OCI-LY7 (cell line): ENCODE measurements at regions not wholly inside any gene's neighbourhood (a gene's known extent, or its start where the extent isn't known, plus 50 kb on each side); places are given as distances from the start of the nearest gene placed in this dataset.

Experiments used
- BruUV-seq: library from RNA; stranded (reverse); fragments of 400-500 nt; replicated peaks from 2 replicates; lab custom pipeline; 2021; lab: Mats Ljungman, UMichigan
- CTCF ChIA-PET: fragments of 300-600 bp; sonication (Branson Sonifier 250); formaldehyde crosslinking; loops from one replicate; lab custom pipeline; 2022; ENCODE audit warnings: antibody characterized with exemption; ENCODE audit not compliant: unreplicated experiment; lab: Charles Lee
- POLR2A ChIA-PET: fragments of 300-600 bp; sonication (Branson Sonifier 250); formaldehyde crosslinking; loops from one replicate; lab custom pipeline; 2022; ENCODE audit warnings: antibody characterized with exemption; lab: Charles Lee
- DNase-seq: peaks from one replicate; pipeline ENCODE4 v3.0.0-alpha.2; 2015; ENCODE audit warnings: low spot score
- H2AFZ ChIP-seq: fragments of 200-600 bp; sonication (generic), shearing (Covaris generic); 2 replicates; pipeline ENCODE4 v1.6.1; 2014; ENCODE audit warnings: mild to moderate bottlenecking, antibody characterized with exemption, low read length, moderate library complexity
- H3K27ac ChIP-seq: fragments of 200-600 bp; sonication (generic); 2 replicates; pipeline ENCODE4 v1.5.1; 2014; ENCODE audit warnings: mixed run types, low read depth, mild to moderate bottlenecking, moderate library complexity, low read length, inconsistent platforms; ENCODE audit not compliant: poor library complexity, severe bottlenecking
- H3K36me3 ChIP-seq: fragments of 200-600 bp; sonication (generic); 2 replicates; pipeline ENCODE4 v1.6.1; 2014; ENCODE audit warnings: mild to moderate bottlenecking, antibody characterized with exemption, low read length, moderate library complexity, mixed read lengths; ENCODE audit not compliant: insufficient read depth
- H3K4me1 ChIP-seq: fragments of 200-600 bp; sonication (generic); 2 replicates; pipeline ENCODE4 v1.5.1; 2014; ENCODE audit warnings: mild to moderate bottlenecking, low read length; ENCODE audit not compliant: insufficient read depth, poor library complexity, severe bottlenecking
- H3K4me2 ChIP-seq: fragments of 200-600 bp; sonication (generic); 2 replicates; pipeline ENCODE4 v1.6.1; 2014; ENCODE audit warnings: mild to moderate bottlenecking, low read length
- H3K4me3 ChIP-seq: fragments of 200-600 bp; sonication (generic); 2 replicates; pipeline ENCODE4 v1.5.1; 2014; ENCODE audit warnings: mild to moderate bottlenecking, low read depth, low read length; ENCODE audit not compliant: poor library complexity, severe bottlenecking
- H3K79me2 ChIP-seq: fragments of 200-600 bp; sonication (generic); 2 replicates; pipeline ENCODE4 v1.6.1; 2016; ENCODE audit warnings: low read depth, mild to moderate bottlenecking, low read length, moderate library complexity, mixed read lengths; ENCODE audit not compliant: insufficient read depth
- H3K9me2 ChIP-seq: fragments of 200-600 bp; sonication (generic); 2 replicates; pipeline ENCODE4 v1.6.1; 2016; ENCODE audit warnings: mild to moderate bottlenecking, low read length, mixed read lengths; ENCODE audit not compliant: insufficient read depth
- H3K9me3 ChIP-seq: fragments of 200-600 bp; sonication (generic); 2 replicates; pipeline ENCODE4 v1.6.1; 2014; ENCODE audit warnings: mild to moderate bottlenecking, mixed run types, low read length, mixed read lengths
- H4K20me1 ChIP-seq: fragments of 200-600 bp; sonication (generic); 2 replicates; pipeline ENCODE4 v1.6.1; 2014; ENCODE audit warnings: mild to moderate bottlenecking, antibody characterized with exemption, low read length, moderate library complexity, mixed read lengths; ENCODE audit not compliant: insufficient read depth
- CTCF ChIP-seq: fragments of 200-600 bp; sonication (generic); conservative IDR thresholded peaks from 2 replicates; pipeline ENCODE4 v1.5.1; 2014; ENCODE audit warnings: mild to moderate bottlenecking, antibody characterized with exemption, low read length, moderate library complexity, mixed read lengths
- EZH2phosphoT487 ChIP-seq: fragments of 200-600 bp; sonication (generic); IDR thresholded peaks from 2 replicates; pipeline ENCODE4 v1.6.1; 2018; ENCODE audit warnings: low read depth, borderline replicate concordance, mild to moderate bottlenecking, mixed run types, antibody characterized with exemption, low read length, moderate library complexity, mixed read lengths
- intact Hi-C: fragments of 100-400 bp; cut with micrococcal nuclease; formaldehyde crosslinking; loops from one replicate; pipeline ENCODE4 v1.10.0; 2022; ENCODE audit not compliant: unreplicated experiment

GRCh38 chr13:99871249-99871898 is 100.2 kb downstream of the ZIC5 start:
- H2AFZ ChIP-seq, result peak overlapping the region; percentile 50; the same call in 1 of the 2 replicates
- no peaks in the 10 kb centered on the region for H3K9me3 ChIP-seq
- no peaks in the 10 kb centered on the region for H3K9me2 ChIP-seq
- no TSS peak for BruUV-seq
- peak; percentile 18 for DNase-seq
- no peaks in the 10 kb centered on the region for H3K79me2 ChIP-seq
- no peak for TF ChIP-seq EZH2phosphoT487
- H3K27ac ChIP-seq, result no peak overlapping the region
- peaks cover 10% of the 10 kb centered on the region for H3K4me1 ChIP-seq
- intact Hi-C loops, result no loop called here
- POLR2A ChIA-PET, result no interaction called here
- H4K20me1 ChIP-seq, result no peaks in the 10 kb centered on the region
- H3K36me3 ChIP-seq, result no peaks in the 10 kb centered on the region
- H3K4me2 ChIP-seq, result peak overlapping the region; percentile 37
- H3K4me3 ChIP-seq, result no peak overlapping the region
- CTCF ChIA-PET, result no interaction called here

DNA sequence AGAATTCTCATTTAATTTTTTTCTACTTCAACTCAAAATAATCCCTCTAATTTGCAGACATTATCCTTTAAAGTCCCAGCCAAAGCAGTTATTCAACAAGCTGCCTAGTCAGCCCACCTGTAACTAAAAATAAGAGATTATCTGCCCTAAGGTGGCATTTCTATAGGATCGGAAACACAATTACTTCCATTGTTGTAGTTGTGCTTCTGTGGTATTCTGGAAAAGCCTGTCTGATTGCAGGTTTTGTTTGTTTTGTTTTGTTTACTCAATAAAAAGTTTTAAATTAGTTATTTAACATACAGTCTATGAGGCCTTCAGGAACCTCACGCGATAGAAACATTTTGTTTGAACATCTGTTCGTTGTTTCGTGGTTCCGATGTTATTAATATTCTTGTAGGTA is 101.0 kb downstream of the ZIC5 start:
- ChIA-PET CTCF (no interaction called here), POLR2A (no interaction called here)
- Histone ChIP-seq H3K4me1 (peaks cover 10% of the 10 kb centered on the region), H3K9me2 (no peaks in the 10 kb centered on the region), H3K4me2 (peak overlapping the region; percentile 37; the same call in 1 of the 2 replicates), H3K4me3 (no peak overlapping the region), H3K27ac (no peak overlapping the region), H4K20me1 (no peaks in the 10 kb centered on the region), H3K9me3 (no peaks in the 10 kb centered on the region), H3K36me3 (no peaks in the 10 kb centered on the region), H3K79me2 (no peaks in the 10 kb centered on the region), H2AFZ (peak overlapping the region; percentile 50; the same call in 1 of the 2 replicates)
- intact Hi-C loops, result no loop called here
- no TSS peak for BruUV-seq
- TF ChIP-seq EZH2phosphoT487, result no peak
- no peak for TF ChIP-seq CTCF
- no peak for DNase-seq

- intact Hi-C loops, result no loop called here
- H3K4me2 ChIP-seq, result no peak overlapping the region
- TF ChIP-seq CTCF, result no peak
- TF ChIP-seq EZH2phosphoT487, result no peak
- H3K9me3 ChIP-seq, result no peaks in the 10 kb centered on the region
- H3K27ac ChIP-seq, result no peak overlapping the region
- H2AFZ ChIP-seq, result no peak overlapping the region
- H3K9me2 ChIP-seq, result no peaks in the 10 kb centered on the region
- no peaks in the 10 kb centered on the region for H3K36me3 ChIP-seq
- H3K4me1 ChIP-seq, result peaks cover 10% of the 10 kb centered on the region
- H3K79me2 ChIP-seq, result no peaks in the 10 kb centered on the region
- ChIA-PET CTCF (no interaction called here), POLR2A (no interaction called here)
- H3K4me3 ChIP-seq, result no peak overlapping the region
- no TSS peak for BruUV-seq
- H4K20me1 ChIP-seq, result no peaks in the 10 kb centered on the region
- no peak for DNase-seq
Measured at GRCh38 chr13:99869830-99870229, 101.7 kb downstream of the ZIC5 start.
